ENCODE measurements at regions not wholly inside any gene's neighbourhood (a gene's known extent, or its start where the extent isn't known, plus 50 kb on each side); places are given as distances from the start of the nearest gene placed in this dataset.
"Not testable (repeated sequence)": the region's sequence is repeated elsewhere in the genome, so short reads cannot be mapped to it uniquely, and the experiment has no call there.

- H3K27ac ChIP-seq = no peak overlapping the region
Measured at GRCh38 chr2:237210297-237210696, 124.6 kb downstream of the COPS8 start.

GRCh38 chr2:237210763-237211162 lies 125.1 kb downstream of the COPS8 start:
- no peaks in the 10 kb centered on the region for H3K36me3 ChIP-seq
- no peak overlapping the region for H3K4me3 ChIP-seq (ENCODE audit: low read depth, low read length)
- TF ChIP-seq, protein P1, sequence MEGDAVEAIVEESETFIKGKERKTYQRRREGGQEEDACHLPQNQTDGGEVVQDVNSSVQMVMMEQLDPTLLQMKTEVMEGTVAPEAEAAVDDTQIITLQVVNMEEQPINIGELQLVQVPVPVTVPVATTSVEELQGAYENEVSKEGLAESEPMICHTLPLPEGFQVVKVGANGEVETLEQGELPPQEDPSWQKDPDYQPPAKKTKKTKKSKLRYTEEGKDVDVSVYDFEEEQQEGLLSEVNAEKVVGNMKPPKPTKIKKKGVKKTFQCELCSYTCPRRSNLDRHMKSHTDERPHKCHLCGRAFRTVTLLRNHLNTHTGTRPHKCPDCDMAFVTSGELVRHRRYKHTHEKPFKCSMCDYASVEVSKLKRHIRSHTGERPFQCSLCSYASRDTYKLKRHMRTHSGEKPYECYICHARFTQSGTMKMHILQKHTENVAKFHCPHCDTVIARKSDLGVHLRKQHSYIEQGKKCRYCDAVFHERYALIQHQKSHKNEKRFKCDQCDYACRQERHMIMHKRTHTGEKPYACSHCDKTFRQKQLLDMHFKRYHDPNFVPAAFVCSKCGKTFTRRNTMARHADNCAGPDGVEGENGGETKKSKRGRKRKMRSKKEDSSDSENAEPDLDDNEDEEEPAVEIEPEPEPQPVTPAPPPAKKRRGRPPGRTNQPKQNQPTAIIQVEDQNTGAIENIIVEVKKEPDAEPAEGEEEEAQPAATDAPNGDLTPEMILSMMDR (IDR thresholded peaks at IDR 0.05; ENCODE audit: low read depth, low read length) = no peak
- peaks cover 18% of the 10 kb centered on the region for H3K27me3 ChIP-seq (ENCODE audit: insufficient read depth, low read depth, severe bottlenecking)
- no peak overlapping the region for H3K27ac ChIP-seq
- H3K9me3 ChIP-seq (ENCODE audit: severe bottlenecking) = no peaks in the 10 kb centered on the region
- no peak for DNase-seq

More at GRCh38 chr2:237210297-237210696, 124.6 kb downstream of the COPS8 start:
- Histone ChIP-seq H3K27me3 (ENCODE audit: insufficient read depth, low read depth, severe bottlenecking) (peaks cover 20% of the 10 kb centered on the region), H3K36me3 (no peaks in the 10 kb centered on the region), H3K4me3 (ENCODE audit: low read depth, low read length) (no peak overlapping the region), H3K9me3 (ENCODE audit: severe bottlenecking) (no peaks in the 10 kb centered on the region)
- TF ChIP-seq, protein P1 (IDR thresholded peaks at IDR 0.05; ENCODE audit: low read depth, low read length) = no peak
- DNase-seq = no peak

DNA sequence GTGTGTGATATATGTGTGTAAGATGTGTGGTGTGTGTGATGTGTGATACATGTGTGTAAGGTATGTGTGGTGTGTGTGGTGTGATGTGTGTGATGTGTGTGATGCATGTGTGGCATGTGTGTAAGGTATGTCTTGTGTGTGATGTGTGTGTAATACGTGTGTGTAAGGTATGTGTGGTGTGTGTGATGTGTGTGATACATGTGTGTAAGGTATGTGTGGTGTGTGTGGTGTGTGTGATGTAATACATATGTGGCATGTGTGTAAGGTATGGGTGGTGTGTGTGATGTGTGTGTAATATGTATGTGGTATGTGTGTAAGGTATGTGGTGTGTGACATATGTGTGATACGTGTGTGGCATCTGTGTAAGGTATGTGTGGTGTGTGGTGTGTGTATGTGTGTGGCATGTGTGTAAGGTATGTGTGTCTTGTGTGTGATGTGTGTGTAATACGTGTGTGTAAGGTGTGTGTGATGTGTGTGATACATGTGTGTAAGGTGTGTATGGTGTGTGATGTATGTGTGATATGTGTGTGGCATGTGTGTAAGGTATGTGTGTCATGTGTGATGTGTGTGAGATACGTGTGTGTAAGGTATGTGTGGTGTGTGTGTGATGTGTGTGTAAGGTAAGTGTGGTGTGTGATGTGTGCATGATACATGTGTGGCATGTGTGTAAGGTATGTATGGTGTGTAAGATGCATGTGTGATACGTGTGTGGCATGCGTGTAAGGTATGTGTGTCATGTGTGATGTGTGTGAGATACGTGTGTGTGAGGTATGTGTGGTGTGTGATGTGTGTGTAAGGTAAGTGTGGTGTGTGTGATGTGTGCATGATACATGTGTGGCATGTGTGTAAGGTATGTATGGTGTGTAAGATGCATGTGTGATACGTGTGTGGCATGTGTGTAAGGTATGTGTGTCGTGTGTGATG lies 126.9 kb downstream of the COPS8 start:
- H3K27me3 ChIP-seq (ENCODE audit: insufficient read depth, low read depth, severe bottlenecking) = peaks cover 10% of the 10 kb centered on the region
- H3K4me3 ChIP-seq (ENCODE audit: low read depth, low read length); H3K9me3 ChIP-seq (ENCODE audit: severe bottlenecking); H3K36me3 ChIP-seq; DNase-seq; H3K27ac ChIP-seq: not testable (repeated sequence)

GRCh38 chr2:237213315-237214022 lies 127.8 kb downstream of the COPS8 start:
- no peak for DNase-seq
- TF ChIP-seq, protein P1 (IDR thresholded peaks at IDR 0.05; ENCODE audit: low read depth, low read length) = no peak
- no peak overlapping the region for H3K27ac ChIP-seq

GRCh38 chr2:237214030-237214675 lies 128.5 kb downstream of the COPS8 start:
- DNase-seq = no peak
- Histone ChIP-seq H3K27ac (no peak overlapping the region), H3K9me3 (ENCODE audit: severe bottlenecking) (no peaks in the 10 kb centered on the region), H3K4me3 (ENCODE audit: low read depth, low read length) (no peak overlapping the region), H3K27me3 (ENCODE audit: insufficient read depth, low read depth, severe bottlenecking) (peaks cover 16% of the 10 kb centered on the region), H3K36me3 (no peaks in the 10 kb centered on the region)
- TF ChIP-seq, protein P1 (IDR thresholded peaks at IDR 0.05; ENCODE audit: low read depth, low read length) = no peak

More at GRCh38 chr2:237213315-237214022, 127.8 kb downstream of the COPS8 start:
- Histone ChIP-seq H3K9me3 (ENCODE audit: severe bottlenecking) (no peaks in the 10 kb centered on the region), H3K4me3 (ENCODE audit: low read depth, low read length) (no peak overlapping the region), H3K27me3 (ENCODE audit: insufficient read depth, low read depth, severe bottlenecking) (peaks cover 12% of the 10 kb centered on the region), H3K36me3 (no peaks in the 10 kb centered on the region)

DNA sequence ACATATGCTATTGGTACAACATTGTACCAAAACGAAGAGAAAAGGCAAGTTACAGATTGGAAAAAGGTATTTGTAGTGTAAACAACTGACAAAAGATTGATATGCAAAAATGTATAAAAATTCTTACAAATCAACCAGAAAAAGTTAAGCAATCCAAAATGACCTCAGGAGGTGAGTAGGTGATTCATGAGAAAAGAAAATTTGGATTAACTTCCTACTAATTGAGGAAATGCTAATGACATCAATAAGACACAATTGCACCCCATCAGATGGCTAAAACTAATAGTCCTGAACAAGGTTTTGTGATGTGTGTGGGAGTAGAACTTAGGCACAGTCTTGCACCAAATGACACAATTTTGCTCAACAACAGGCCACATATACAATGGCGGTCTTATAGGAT lies 129.3 kb downstream of the COPS8 start:
- Histone ChIP-seq H3K4me3 (ENCODE audit: low read depth, low read length) (no peak overlapping the region), H3K36me3 (no peaks in the 10 kb centered on the region), H3K27me3 (ENCODE audit: insufficient read depth, low read depth, severe bottlenecking) (peaks cover 11% of the 10 kb centered on the region), H3K27ac (no peak overlapping the region), H3K9me3 (ENCODE audit: severe bottlenecking) (no peaks in the 10 kb centered on the region)
- TF ChIP-seq, protein P1 (IDR thresholded peaks at IDR 0.05; ENCODE audit: low read depth, low read length) = no peak
- no peak for DNase-seq
